Activated naive CD8-positive, alpha-beta T cell treated with anti-CD3 and anti-CD28 coated beads, Interleukin-2, amount 50 U/mL, for 16 hours (primary cell): ENCODE measurements at regions not wholly inside any gene's neighbourhood (a gene's known extent, or its start where the extent isn't known, plus 50 kb on each side); places are given as distances from the start of the nearest gene placed in this dataset.

Source experiments
- DNase-seq: peaks from one replicate; pipeline ENCODE4 v3.0.0-alpha.2; 2020; ENCODE audit warnings: low read depth, low spot score

GRCh38 chrX:40182615-40183014, 84.9 kb upstream of the BCOR start:
- DNase-seq = no peak

GRCh38 chrX:40182095-40182494, 84.3 kb upstream of the BCOR start:
- no peak for DNase-seq

DNA sequence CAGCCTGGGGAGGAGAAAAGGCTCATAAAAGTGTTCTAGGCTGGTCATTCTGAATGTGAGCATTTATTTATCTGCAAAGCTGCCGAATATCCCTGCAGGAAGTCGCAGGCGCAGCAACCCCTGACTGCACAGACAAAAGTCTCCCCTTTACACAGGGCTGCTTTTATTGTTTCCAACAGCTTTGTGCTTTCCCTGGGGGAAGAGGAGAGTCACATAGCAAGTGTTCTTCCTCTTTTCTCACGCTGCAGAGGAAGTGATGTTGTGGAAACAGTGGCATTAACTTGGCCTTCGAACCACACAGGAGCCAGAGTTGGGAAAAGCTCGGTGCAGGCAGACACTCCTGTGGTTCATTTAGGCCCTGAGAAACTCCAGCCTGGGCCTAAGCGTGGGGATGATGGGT, 81.5 kb upstream of the BCOR start:
- no peak for DNase-seq

GRCh38 chrX:40177942-40178715, 80.4 kb upstream of the BCOR start:
- DNase-seq = no peak

DNA sequence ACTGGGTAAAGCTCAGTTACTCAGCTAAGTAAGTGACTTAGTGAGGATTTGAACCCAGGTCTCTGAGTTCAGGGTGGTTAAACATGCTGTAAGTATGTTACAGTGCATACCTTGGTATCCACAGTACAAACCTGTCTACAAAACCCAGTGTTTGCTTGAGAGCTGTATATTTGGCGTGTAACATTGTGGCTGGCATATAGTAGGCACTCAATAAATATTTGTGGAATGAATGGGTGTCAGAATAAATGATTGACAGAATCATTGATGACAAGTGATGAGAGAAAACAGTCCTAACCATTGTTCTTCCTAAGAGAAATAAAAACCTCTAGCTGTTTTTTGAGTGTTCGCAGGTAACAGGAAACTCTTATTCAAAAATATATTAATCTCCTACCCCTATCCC, 79.7 kb upstream of the BCOR start:
- DNase-seq = no peak

- no peak for DNase-seq
Measured at GRCh38 chrX:40177117-40177430, 79.3 kb upstream of the BCOR start.

- peak; percentile 58 for DNase-seq
Measured at GRCh38 chrX:40176351-40177116, 78.8 kb upstream of the BCOR start.

- DNase-seq = peak; percentile 44
Measured at GRCh38 chrX:40175511-40176350, 78.0 kb upstream of the BCOR start.

GRCh38 chrX:40174854-40175510, 77.2 kb upstream of the BCOR start:
- DNase-seq = no peak

GRCh38 chrX:40174001-40174853, 76.5 kb upstream of the BCOR start:
- peak; percentile 31 for DNase-seq

DNA sequence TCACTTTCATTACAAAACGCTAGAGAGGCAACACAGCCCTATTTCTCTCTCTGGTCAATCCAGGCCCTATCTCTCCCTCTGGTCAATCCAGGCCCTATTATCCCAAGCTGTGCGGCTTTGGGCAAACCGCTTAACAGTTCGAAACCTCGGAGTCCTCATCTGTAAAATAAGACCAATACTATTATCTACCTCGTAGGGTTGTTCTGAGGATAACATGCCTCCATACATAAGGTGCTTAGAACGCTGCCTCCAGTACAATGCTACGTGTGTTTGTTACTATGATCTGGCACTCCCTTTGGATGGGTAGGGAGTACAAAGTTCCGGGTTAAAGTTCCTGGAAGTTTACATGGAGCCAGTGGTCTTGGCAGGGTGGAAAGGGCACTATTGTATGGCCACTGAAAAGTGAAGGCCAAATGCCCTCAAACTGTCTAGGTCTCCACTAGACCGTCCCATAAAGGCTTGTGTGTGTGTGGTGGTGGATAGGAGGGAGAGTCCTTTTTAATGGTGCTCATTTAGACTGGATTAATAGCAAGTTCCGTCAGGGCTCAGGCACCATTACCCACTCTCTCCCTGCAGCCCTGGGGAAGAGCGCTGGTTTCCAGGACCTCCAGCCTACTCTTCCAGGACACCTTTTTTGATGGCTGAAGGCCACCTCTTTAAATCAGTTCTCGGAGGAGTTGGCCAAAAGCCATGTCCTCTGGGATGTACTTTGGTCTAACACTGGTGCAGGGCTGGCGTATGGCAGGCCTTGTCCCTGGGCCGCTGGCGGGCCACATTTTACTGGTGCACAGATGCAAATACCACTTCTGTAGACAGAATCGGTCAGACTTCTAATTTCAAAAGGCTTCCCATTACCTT, 75.6 kb upstream of the BCOR start:
- no peak for DNase-seq

- no peak for DNase-seq
Measured at GRCh38 chrX:40172401-40173142, 74.8 kb upstream of the BCOR start.

DNA sequence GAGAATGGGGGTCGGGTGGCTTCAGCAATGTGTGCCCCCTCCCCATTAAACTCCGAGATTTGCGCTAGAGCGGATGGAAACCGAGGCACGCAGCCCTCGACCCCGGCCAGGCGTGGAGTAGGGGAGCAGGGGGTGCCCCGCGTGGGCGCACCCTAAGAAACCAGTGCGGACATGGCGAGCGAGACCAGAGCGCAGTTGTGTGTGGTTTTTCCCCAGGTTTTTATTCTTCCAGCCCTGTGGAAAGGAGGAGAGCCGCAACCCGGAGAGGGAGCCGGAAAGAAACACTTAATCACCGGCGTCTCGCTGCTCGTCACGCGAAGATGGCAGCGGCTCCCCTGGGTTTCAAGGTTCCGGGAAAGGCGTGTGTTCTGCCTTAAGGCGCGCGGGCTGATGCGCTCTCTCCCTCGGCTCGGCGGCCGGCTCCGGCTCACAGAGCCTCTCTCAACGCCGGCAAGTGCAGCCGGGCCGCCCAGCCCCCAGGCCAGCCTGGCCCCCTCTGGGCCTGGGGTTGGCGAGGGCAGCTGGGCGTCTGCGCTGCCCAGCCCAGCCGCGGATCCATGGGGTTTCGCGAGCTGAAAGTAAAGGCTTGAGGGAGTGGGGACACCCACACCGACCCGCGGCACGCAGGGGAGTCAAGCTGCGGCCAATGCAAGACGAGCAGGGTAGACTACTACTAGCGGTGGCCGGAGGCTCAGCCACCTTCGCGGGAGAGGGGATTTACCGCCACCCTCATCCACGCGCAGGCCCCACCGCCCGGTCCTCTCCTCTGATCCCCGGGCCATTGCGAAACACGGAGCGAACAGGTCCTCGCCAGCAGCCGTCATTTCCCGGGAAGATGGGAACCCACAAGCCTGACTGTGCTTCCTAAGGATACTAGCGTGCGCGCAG, 74.0 kb upstream of the BCOR start:
- no peak for DNase-seq

- DNase-seq = no peak
Measured at GRCh38 chrX:40170830-40171512, 73.2 kb upstream of the BCOR start.

- DNase-seq = peak; percentile 40
Measured at GRCh38 chrX:40169193-40170101, 71.7 kb upstream of the BCOR start.

DNA sequence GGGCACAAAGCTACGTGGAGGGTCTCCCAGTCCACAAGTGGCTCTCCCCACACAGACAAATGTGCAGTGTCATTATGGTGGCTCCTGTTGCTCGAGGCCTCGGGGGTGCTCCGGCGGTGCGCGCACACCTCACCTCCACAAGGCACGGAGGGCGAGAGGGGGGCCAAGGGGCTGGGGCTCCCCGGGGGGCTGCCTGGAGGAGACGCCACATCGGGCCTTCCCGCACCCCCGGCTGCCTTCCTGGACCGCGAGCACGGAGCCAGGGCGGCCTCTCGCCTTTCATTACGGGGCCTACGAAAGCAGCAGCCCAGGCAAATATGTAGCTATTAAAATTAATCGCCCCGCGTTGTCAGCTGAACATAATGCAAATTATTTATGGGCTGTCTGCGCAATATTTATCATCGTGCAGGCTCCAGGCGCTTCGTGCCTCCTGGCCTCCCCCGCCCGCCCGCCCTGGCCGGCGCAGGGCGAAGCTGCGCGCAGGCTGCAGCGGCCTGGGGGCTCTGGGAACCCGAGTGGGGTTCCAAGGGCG, 70.8 kb upstream of the BCOR start:
- no peak for DNase-seq
